H54 (cell line): ENCODE measurements at regions not wholly inside any gene's neighbourhood (a gene's known extent, or its start where the extent isn't known, plus 50 kb on each side); places are given as distances from the start of the nearest gene placed in this dataset.

ENCODE experiments used
- DNase-seq: peaks from one replicate; pipeline ENCODE4 v3.0.0; 2011; ENCODE audit warnings: low spot score, mixed read lengths; ENCODE audit not compliant: insufficient read length
- FAIRE-seq: peaks from 3 replicates; lab custom pipeline; 2011; peaks lifted over from hg19 to GRCh38; lab: Jason Lieb, UNC
- POLR2A ChIP-seq: IDR thresholded peaks from 2 replicates; pipeline ENCODE4 v1.6.1; 2011; ENCODE audit warnings: low read depth, mild to moderate bottlenecking, low read length

- TF ChIP-seq POLR2A, result no peak
- FAIRE-seq (no peak), DNase-seq (no peak)
Measured at GRCh38 chr2:3126171-3126910, 251.3 kb downstream of the EIPR1 start.

- DNase-seq (no peak), FAIRE-seq (no peak)
- no peak for TF ChIP-seq POLR2A
Measured at GRCh38 chr2:3125761-3126130, 251.9 kb downstream of the EIPR1 start.

GRCh38 chr2:3125001-3125760, 252.4 kb downstream of the EIPR1 start:
- TF ChIP-seq POLR2A, result no peak
- FAIRE-seq (no peak), DNase-seq (no peak)

GRCh38 chr2:3122525-3122924, 255.1 kb downstream of the EIPR1 start:
- no peak for FAIRE-seq
- no peak for TF ChIP-seq POLR2A
- no peak for DNase-seq

GRCh38 chr2:3121601-3122000, 256.0 kb downstream of the EIPR1 start:
- TF ChIP-seq POLR2A, result no peak
- DNase-seq (no peak), FAIRE-seq (no peak)

- FAIRE-seq, result no peak
- TF ChIP-seq POLR2A, result no peak
- no peak for DNase-seq
Measured at GRCh38 chr2:3117650-3118216, 259.9 kb downstream of the EIPR1 start.

GRCh38 chr2:3116371-3116770, 261.2 kb downstream of the EIPR1 start:
- no peak for TF ChIP-seq POLR2A
- DNase-seq (no peak), FAIRE-seq (no peak)

- no peak for FAIRE-seq
- DNase-seq, result no peak
- TF ChIP-seq POLR2A, result no peak
Measured at GRCh38 chr2:3115301-3116042, 262.1 kb downstream of the EIPR1 start.

- FAIRE-seq, result no peak
- DNase-seq, result no peak
- TF ChIP-seq POLR2A, result no peak
Measured at GRCh38 chr2:3114406-3115185, 263.0 kb downstream of the EIPR1 start.

- no peak for TF ChIP-seq POLR2A
- FAIRE-seq (no peak), DNase-seq (no peak)
Measured at GRCh38 chr2:3113769-3114168, 263.8 kb downstream of the EIPR1 start.

GRCh38 chr2:3113122-3113521, 264.5 kb downstream of the EIPR1 start:
- no peak for TF ChIP-seq POLR2A
- FAIRE-seq (no peak), DNase-seq (no peak)

GRCh38 chr2:3112553-3112952, 265.1 kb downstream of the EIPR1 start:
- DNase-seq, result no peak
- no peak for TF ChIP-seq POLR2A
- no peak for FAIRE-seq

GRCh38 chr2:3112131-3112530, 265.5 kb downstream of the EIPR1 start:
- DNase-seq (no peak), FAIRE-seq (no peak)
- no peak for TF ChIP-seq POLR2A
